Neural progenitor cell (in vitro differentiated cells): ENCODE measurements at regions not wholly inside any gene's neighbourhood (a gene's known extent, or its start where the extent isn't known, plus 50 kb on each side); places are given as distances from the start of the nearest gene placed in this dataset.

Source experiments
- DNase-seq: peaks from one replicate; pipeline ENCODE4 v3.0.0-alpha.2; 2016; ENCODE audit warnings: low spot score
- H2AFZ ChIP-seq: fragments of 200-600 bp; sonication (generic); replicated peaks from 2 replicates; pipeline ENCODE4 v1.6.1; 2016; ENCODE audit warnings: antibody characterized with exemption
- H3F3A ChIP-seq: fragments of 200-600 bp; sonication (generic); 2 replicates; pipeline ENCODE4 v1.6.1; 2016; ENCODE audit warnings: antibody characterized with exemption, low read depth
- H3K27ac ChIP-seq: fragments of 200-600 bp; sonication (generic); 2 replicates; pipeline ENCODE4 v1.5.1; 2016; ENCODE audit warnings: mild to moderate bottlenecking
- H3K27me3 ChIP-seq: fragments of 200-600 bp; sonication (generic); 2 replicates; pipeline ENCODE4 v1.6.1; 2016; ENCODE audit warnings: mild to moderate bottlenecking, moderate library complexity
- H3K36me3 ChIP-seq: fragments of 200-600 bp; sonication (generic); 2 replicates; pipeline ENCODE4 v1.5.1; 2016
- H3K4me1 ChIP-seq: fragments of 200-600 bp; sonication (generic); 2 replicates; pipeline ENCODE4 v1.6.1; 2016; ENCODE audit warnings: mixed run types
- H3K4me2 ChIP-seq: fragments of 200-600 bp; sonication (generic); 2 replicates; pipeline ENCODE4 v1.6.1; 2016
- H3K4me3 ChIP-seq: fragments of 200-600 bp; sonication (generic); 2 replicates; pipeline ENCODE4 v1.5.1; 2016
- H3K79me2 ChIP-seq: fragments of 200-600 bp; sonication (generic); 2 replicates; pipeline ENCODE4 v1.6.1; 2016; ENCODE audit warnings: low read depth
- H3K9ac ChIP-seq: fragments of 200-600 bp; sonication (generic); 2 replicates; pipeline ENCODE4 v1.6.1; 2016
- H3K9me3 ChIP-seq: fragments of 200-600 bp; sonication (generic); 2 replicates; pipeline ENCODE4 v1.5.1; 2016; ENCODE audit warnings: low read depth
- H4K20me1 ChIP-seq: fragments of 200-600 bp; sonication (generic); 2 replicates; pipeline ENCODE4 v1.6.1; 2016; ENCODE audit warnings: low read depth
- H3K27ac Mint-ChIP-seq: 3 replicates; pipeline ENCODE4 v1.8.0; 2021; ENCODE audit warnings: mixed read lengths
- H3K27me3 Mint-ChIP-seq: 2 replicates; pipeline ENCODE4 v1.8.0; 2022; ENCODE audit warnings: low read depth, mild to moderate bottlenecking, inconsistent platforms, moderate library complexity, mixed read lengths; ENCODE audit not compliant: insufficient read depth
- H3K36me3 Mint-ChIP-seq: 3 replicates; pipeline ENCODE4 v1.8.0; 2021; ENCODE audit warnings: mixed read lengths
- H3K4me1 Mint-ChIP-seq: 3 replicates; pipeline ENCODE4 v1.8.0; 2021; ENCODE audit warnings: mixed read lengths
- H3K4me3 Mint-ChIP-seq: 3 replicates; pipeline ENCODE4 v1.8.0; 2021; ENCODE audit warnings: mild to moderate bottlenecking, moderate library complexity, mixed read lengths
- H3K9me3 Mint-ChIP-seq: 3 replicates; pipeline ENCODE4 v1.8.0; 2020; ENCODE audit warnings: mixed read lengths
- EZH2 ChIP-seq: fragments of 200-600 bp; sonication (generic); IDR thresholded peaks from 2 replicates; pipeline ENCODE4 v1.6.1; 2017; ENCODE audit warnings: antibody characterized with exemption, mild to moderate bottlenecking, moderate library complexity
- EZH2phosphoT487 ChIP-seq: fragments of 200-600 bp; sonication (generic); IDR thresholded peaks from 2 replicates; pipeline ENCODE4 v1.6.1; 2017; ENCODE audit warnings: antibody characterized with exemption
- TF ChIP-seq, protein P1 (sequence below): fragments of 200-600 bp; sonication (generic); IDR thresholded peaks from 2 replicates; pipeline ENCODE4 v1.5.1; 2017; ENCODE audit warnings: antibody characterized with exemption, mild to moderate bottlenecking

- no peaks in the 10 kb centered on the region for H3K27me3 ChIP-seq
- H3K9me3 ChIP-seq, result no peaks in the 10 kb centered on the region
- Mint-ChIP-seq H3K9me3 (no peaks in the 10 kb centered on the region), H3K27ac (no peak overlapping the region), H3K4me3 (no peak overlapping the region), H3K4me1 (peaks cover 6% of the 10 kb centered on the region), H3K27me3 (no peaks in the 10 kb centered on the region), H3K36me3 (no peaks in the 10 kb centered on the region)
- TF ChIP-seq, protein P1, sequence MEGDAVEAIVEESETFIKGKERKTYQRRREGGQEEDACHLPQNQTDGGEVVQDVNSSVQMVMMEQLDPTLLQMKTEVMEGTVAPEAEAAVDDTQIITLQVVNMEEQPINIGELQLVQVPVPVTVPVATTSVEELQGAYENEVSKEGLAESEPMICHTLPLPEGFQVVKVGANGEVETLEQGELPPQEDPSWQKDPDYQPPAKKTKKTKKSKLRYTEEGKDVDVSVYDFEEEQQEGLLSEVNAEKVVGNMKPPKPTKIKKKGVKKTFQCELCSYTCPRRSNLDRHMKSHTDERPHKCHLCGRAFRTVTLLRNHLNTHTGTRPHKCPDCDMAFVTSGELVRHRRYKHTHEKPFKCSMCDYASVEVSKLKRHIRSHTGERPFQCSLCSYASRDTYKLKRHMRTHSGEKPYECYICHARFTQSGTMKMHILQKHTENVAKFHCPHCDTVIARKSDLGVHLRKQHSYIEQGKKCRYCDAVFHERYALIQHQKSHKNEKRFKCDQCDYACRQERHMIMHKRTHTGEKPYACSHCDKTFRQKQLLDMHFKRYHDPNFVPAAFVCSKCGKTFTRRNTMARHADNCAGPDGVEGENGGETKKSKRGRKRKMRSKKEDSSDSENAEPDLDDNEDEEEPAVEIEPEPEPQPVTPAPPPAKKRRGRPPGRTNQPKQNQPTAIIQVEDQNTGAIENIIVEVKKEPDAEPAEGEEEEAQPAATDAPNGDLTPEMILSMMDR, result no peak
- H3K79me2 ChIP-seq, result no peaks in the 10 kb centered on the region
- H3K36me3 ChIP-seq, result no peaks in the 10 kb centered on the region
- no peak overlapping the region for H2AFZ ChIP-seq
- H3K4me1 ChIP-seq, result peaks cover 8% of the 10 kb centered on the region
- no peak for DNase-seq
- H4K20me1 ChIP-seq, result no peaks in the 10 kb centered on the region
- H3K27ac ChIP-seq, result no peak overlapping the region
- no peak overlapping the region for H3K9ac ChIP-seq
- no peak overlapping the region for H3K4me3 ChIP-seq
- H3F3A ChIP-seq, result no peaks in the 10 kb centered on the region
- H3K4me2 ChIP-seq, result no peak overlapping the region
These were observed 289.2 kb upstream of the PCDH10 start for GRCh38 chr4:132859929-132860328.

DNA sequence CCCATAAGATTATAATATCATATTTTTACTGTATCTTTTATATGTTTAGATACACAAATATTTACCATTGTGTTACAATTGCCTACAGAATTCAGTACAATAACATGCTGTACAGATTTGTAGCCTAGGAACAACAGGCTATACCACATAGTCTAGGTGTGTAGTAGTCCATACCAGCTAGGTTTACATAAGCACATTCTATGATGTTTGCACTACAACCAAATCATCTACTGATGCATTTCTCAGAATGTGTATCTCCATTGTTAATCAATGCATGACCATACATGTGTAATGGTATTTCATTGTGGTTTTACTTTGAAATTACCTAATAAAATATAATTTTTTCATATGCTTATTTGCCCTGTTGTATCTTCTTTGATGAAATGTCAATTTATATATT, 288.1 kb upstream of the PCDH10 start:
- Histone ChIP-seq H2AFZ (no peak overlapping the region), H3K4me2 (no peak overlapping the region), H3K4me3 (no peak overlapping the region), H3K36me3 (no peaks in the 10 kb centered on the region), H3K27ac (no peak overlapping the region), H3F3A (no peaks in the 10 kb centered on the region), H3K79me2 (no peaks in the 10 kb centered on the region), H3K9me3 (no peaks in the 10 kb centered on the region), H3K27me3 (no peaks in the 10 kb centered on the region), H3K9ac (no peak overlapping the region), H4K20me1 (no peaks in the 10 kb centered on the region), H3K4me1 (peaks cover 8% of the 10 kb centered on the region)
- Mint-ChIP-seq H3K36me3 (no peaks in the 10 kb centered on the region), H3K4me3 (no peak overlapping the region), H3K27me3 (no peaks in the 10 kb centered on the region), H3K9me3 (no peaks in the 10 kb centered on the region), H3K4me1 (peaks cover 6% of the 10 kb centered on the region), H3K27ac (no peak overlapping the region)
- no peak for DNase-seq
- no peak for TF ChIP-seq EZH2phosphoT487

DNA sequence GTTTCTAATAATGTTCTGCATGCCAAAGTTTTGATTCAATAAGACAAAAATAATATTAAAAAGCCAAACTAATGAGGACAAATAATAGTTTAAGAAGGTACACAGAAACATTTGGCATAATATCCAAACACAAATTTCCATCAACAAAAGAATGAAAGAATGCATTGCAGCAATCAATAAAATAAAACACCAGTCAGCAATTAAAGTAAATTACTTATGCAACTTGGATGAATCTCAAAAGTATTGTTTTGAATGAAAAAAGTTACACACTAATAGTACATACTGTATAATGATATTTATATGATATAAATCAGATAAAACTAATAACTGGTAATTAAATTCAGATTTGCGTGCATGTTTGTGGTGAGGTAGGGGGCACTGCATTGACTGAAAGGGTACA, 285.5 kb upstream of the PCDH10 start:
- peaks cover 8% of the 10 kb centered on the region for H3K4me1 ChIP-seq
- peaks cover 6% of the 10 kb centered on the region for H3K4me1 Mint-ChIP-seq
- H3K4me3 ChIP-seq, result no peak overlapping the region
- no peak overlapping the region for H3K4me3 Mint-ChIP-seq
- no peaks in the 10 kb centered on the region for H3K27me3 ChIP-seq
- no peaks in the 10 kb centered on the region for H3K9me3 Mint-ChIP-seq
- no peak overlapping the region for H2AFZ ChIP-seq
- no peaks in the 10 kb centered on the region for H3K9me3 ChIP-seq
- no peaks in the 10 kb centered on the region for H3K27me3 Mint-ChIP-seq
- no peak overlapping the region for H3K27ac Mint-ChIP-seq
- no peaks in the 10 kb centered on the region for H3K79me2 ChIP-seq
- no peaks in the 10 kb centered on the region for H4K20me1 ChIP-seq
- H3K9ac ChIP-seq, result no peak overlapping the region
- H3F3A ChIP-seq, result no peaks in the 10 kb centered on the region
- no peaks in the 10 kb centered on the region for H3K36me3 ChIP-seq
- no peak for DNase-seq
- TF ChIP-seq, protein P1, result no peak
- TF ChIP-seq EZH2phosphoT487 (no peak), EZH2 (no peak)
- H3K4me2 ChIP-seq, result no peak overlapping the region
- no peaks in the 10 kb centered on the region for H3K36me3 Mint-ChIP-seq
- H3K27ac ChIP-seq, result no peak overlapping the region

GRCh38 chr4:132865458-132865857, 283.6 kb upstream of the PCDH10 start:
- no peaks in the 10 kb centered on the region for H3K36me3 ChIP-seq

More at GRCh38 chr4:132865458-132865857, 283.6 kb upstream of the PCDH10 start:
- H3K4me2 ChIP-seq, result no peak overlapping the region
- no peak overlapping the region for H3K4me3 Mint-ChIP-seq
- no peaks in the 10 kb centered on the region for H3K27me3 ChIP-seq
- H3K4me1 ChIP-seq, result peaks cover 8% of the 10 kb centered on the region
- H3K4me1 Mint-ChIP-seq, result peaks cover 6% of the 10 kb centered on the region
- H3K9me3 ChIP-seq, result no peaks in the 10 kb centered on the region
- H4K20me1 ChIP-seq, result no peaks in the 10 kb centered on the region
- no peak overlapping the region for H3K27ac Mint-ChIP-seq
- H3K9ac ChIP-seq, result no peak overlapping the region
- H3F3A ChIP-seq, result no peaks in the 10 kb centered on the region
- TF ChIP-seq EZH2 (no peak), EZH2phosphoT487 (no peak)
- TF ChIP-seq, protein P1, result no peak
- no peaks in the 10 kb centered on the region for H3K79me2 ChIP-seq
- no peaks in the 10 kb centered on the region for H3K27me3 Mint-ChIP-seq
- H3K9me3 Mint-ChIP-seq, result no peaks in the 10 kb centered on the region
- DNase-seq, result no peak
- H3K27ac ChIP-seq, result no peak overlapping the region
- no peaks in the 10 kb centered on the region for H3K36me3 Mint-ChIP-seq
- H3K4me3 ChIP-seq, result no peak overlapping the region
- no peak overlapping the region for H2AFZ ChIP-seq
